ENCODE measurements at regions not wholly inside any gene's neighbourhood (a gene's known extent, or its start where the extent isn't known, plus 50 kb on each side); places are given as distances from the start of the nearest gene placed in this dataset.

DNA sequence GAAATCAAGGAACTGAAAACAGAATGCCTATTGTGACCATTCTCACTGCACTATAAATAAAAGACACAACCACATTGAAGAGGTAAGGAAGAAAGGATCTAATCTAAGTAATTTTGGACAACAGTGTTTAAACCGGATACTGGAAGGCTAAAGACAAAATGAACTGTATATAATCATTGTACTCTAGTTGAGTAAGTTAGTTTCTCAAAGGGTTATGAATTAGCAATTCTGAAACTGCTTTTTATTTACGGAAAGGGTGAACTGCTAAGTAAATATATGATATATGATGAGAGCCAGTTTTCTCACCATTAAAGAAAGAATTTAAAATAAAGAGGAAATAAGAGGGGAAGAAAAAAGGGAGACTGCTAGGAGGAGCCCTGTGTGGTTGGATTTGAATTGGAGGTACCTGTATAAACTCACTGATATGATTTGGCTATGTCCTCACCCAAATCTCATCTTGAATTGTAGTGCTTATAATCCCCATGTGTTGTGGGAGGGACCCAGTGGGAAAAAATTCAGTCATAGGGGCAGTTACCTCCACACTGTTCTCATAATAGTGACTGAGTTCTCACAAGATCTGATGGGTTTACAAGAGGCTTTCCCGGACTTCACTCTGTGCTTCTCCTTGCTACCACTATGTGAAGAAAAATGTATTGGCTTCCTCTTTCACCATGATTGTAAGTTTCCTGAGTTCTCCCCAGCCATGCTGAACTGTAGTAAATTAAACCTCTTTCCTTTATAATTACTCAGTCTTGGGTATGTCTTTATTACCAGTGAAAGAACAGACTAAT is 607.7 kb downstream of the PYDC2 start:
- H3K27ac ChIP-seq: no peak overlapping the region
- DNase-seq (ENCODE audit: low read depth, low spot score): no peak

DNA sequence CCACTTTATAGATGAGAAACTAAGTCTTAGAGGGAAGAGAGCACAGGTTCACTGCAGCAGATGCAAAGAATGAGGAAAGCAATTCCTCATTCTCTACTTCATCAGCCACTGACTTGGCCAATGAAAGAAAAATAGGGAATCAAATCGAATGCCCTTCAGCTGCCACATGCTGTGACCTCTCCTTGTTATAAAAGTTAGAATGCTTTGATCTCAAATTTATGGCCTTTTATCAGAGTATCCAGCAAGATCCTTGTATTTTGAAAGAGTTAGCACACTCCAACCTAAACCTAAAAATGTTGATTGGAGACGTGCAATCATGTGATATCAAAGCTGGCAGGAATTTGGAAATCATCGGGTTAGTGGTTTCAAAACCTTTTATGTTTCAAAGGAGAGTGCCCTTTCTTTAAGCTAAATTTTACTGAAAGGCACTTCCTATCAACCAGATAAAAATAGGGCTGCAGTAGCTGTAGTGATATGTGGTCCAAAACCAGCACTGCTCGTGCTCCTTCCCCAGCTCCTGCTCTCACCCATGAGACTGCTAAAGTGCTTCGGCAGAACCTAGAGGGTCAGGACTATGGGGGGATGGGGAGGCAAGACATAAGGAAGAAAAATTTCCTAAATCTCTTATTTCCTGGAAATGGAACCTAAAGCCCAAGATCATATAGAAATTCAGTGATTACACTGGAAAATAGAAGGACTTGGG is 617.0 kb downstream of the PYDC2 start:
- no peak for DNase-seq (ENCODE audit: low read depth, low spot score)

DNA sequence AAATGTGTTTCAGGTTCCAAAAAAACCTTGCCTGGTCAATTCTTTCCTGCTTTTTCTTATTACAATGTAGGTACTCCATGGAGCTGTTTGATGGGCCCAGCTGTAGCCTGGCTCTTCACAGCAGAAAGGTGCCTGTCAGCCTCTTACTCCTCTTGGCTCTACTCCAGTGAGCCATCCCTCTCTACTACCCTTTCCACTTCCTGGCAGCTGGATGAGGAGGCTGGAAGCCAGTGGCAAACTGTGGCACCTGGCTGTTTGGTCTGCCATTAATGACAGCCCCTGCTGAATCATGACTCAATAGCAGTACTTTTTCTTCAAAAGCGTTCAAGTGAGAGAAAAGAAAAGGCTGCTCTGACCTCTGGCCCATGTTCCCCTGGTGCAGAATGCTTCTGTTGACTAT is 618.1 kb downstream of the PYDC2 start:
- DNase-seq (ENCODE audit: low read depth, low spot score): no peak
- no peak overlapping the region for H3K27ac ChIP-seq

More for the DNA sequence above, 617.0 kb downstream of the PYDC2 start:
- H3K27ac ChIP-seq: no peak overlapping the region

DNA sequence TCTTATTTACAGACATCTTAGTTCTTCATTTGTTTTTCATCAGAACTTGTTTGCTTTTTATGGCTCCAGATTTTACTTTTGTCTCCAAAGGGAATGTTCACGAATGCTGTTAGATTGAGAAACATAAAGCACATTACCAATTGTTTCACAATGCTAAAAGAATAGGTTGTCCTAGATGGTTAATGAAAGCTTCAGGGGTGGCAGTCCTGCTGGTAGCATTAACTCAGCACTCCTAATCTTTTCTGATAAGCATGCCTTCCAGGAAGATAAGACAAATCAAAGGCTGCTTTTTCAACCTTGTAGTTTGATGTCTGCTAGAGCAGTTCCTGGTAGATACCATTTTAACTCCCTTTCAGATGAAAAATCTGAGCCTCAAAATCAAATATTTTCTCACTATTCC is 619.4 kb downstream of the PYDC2 start:
- no peak for DNase-seq (ENCODE audit: low read depth, low spot score)
- H3K27ac ChIP-seq: no peak overlapping the region

DNA sequence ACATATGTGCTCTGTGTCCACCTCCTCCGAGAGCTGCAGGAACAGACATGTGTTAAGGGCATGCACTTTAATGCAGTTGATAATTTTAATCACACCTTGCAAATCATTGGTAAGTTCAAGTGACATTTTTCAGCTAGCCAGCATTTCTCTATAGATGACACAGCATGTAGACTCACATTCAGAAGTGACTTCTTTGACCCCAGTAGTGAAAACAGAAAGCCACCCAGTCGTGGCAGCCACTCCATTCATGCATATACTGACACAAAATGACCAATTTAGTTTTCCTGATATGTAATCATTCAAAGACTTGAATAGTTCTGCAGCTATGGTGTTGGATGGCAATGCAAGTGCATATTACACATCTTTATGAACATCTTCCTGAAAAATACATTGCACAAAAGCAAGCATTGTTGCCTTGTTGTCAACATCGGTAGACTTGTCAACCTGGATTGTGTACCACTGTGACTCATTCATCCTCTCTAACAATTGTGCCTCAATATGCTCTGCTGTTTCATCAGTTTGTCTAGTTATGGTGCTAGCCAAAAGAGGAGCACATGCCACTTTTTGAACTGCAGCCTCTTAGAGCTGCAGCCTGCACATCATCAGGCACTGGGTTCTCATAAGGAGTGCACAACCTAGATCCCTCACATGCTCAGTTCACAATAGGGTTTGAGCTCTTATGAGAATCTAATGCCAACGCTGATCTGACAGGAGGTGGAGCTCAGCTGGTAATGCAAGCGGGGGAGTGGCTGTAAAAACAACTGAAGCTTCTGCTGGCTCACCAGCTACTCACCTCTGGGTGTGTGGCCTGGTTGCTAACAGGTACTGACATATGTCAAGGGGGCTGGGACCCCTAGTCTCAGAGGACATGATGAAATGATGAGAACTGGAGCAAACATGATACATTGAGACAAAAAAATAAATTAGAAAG is 622.0 kb downstream of the PYDC2 start:
- H3K27ac ChIP-seq: peak overlapping the region; percentile 80
- DNase-seq (ENCODE audit: low read depth, low spot score): peak; percentile 18

Data from epithelial cell of prostate (primary cell).